Left ventricle myocardium inferior (tissue), 1 donor: ENCODE measurements at regions not wholly inside any gene's neighbourhood (a gene's known extent, or its start where the extent isn't known, plus 50 kb on each side); places are given as distances from the start of the nearest gene placed in this dataset.

Source experiments
- DNase-seq: peaks from one replicate; pipeline ENCODE4 v3.0.0-alpha.2; 2020
- H3K27ac ChIP-seq: fragments of 200-600 bp; replicated peaks from 2 replicates; pipeline ENCODE4 v1.8.0; 2021
- H3K27me3 ChIP-seq: fragments of 200-600 bp; 2 replicates; pipeline ENCODE4 v1.8.0; 2021; ENCODE audit warnings: low read depth
- H3K36me3 ChIP-seq: fragments of 200-600 bp; 2 replicates; pipeline ENCODE4 v1.8.0; 2021
- H3K4me1 ChIP-seq: fragments of 200-600 bp; 2 replicates; pipeline ENCODE4 v1.8.0; 2021
- H3K4me3 ChIP-seq: fragments of 200-600 bp; 2 replicates; pipeline ENCODE4 v1.8.0; 2021; ENCODE audit warnings: mild to moderate bottlenecking, moderate library complexity
- H3K9me3 ChIP-seq: fragments of 200-600 bp; replicated peaks from 2 replicates; pipeline ENCODE4 v1.8.0; 2021
- intact Hi-C: fragments of 100-400 bp; cut with micrococcal nuclease; formaldehyde crosslinking; loops from one replicate; pipeline ENCODE4 v1.11.0; 2022
- TF ChIP-seq, protein P1 (sequence below): fragments of 200-600 bp; IDR thresholded peaks from 2 replicates; pipeline ENCODE4 v1.8.0; 2021; ENCODE audit warnings: antibody characterized with exemption, mild to moderate bottlenecking, borderline replicate concordance
- donor health status: DM: no; HTN: yes; CAD: no; lungs with severe emphysema.

DNA sequence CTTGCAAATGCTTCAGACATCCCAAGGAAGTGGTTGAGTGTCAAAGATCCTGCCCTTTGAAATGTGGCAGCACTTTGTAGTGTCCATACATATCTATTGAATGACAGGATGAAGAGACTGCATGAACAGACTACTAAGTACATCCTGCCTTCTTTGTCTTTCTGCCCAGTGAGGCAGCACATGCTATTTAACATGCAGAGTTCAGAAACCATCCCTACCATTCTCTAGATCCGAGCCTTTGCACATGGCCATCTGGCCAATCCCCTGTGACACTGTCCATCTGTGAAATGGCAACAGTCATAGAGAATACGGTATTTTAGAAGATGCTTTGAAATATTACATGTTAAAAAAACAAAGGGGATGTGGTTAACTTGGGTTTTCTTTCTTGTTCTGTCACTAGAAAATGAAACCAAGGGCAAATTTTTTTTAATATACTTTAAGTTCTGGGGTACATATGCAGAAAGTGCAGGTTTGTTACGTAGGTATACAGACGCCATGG is 519.6 kb downstream of the NTRK3 start:
- H3K36me3 ChIP-seq, result no peaks in the 10 kb centered on the region
- peaks cover 4% of the 10 kb centered on the region for H3K27me3 ChIP-seq
- intact Hi-C loops, result no loop called here
- H3K27ac ChIP-seq, result no peak overlapping the region
- no peak for DNase-seq
- H3K4me1 ChIP-seq, result peaks cover 14% of the 10 kb centered on the region
- TF ChIP-seq, protein P1, sequence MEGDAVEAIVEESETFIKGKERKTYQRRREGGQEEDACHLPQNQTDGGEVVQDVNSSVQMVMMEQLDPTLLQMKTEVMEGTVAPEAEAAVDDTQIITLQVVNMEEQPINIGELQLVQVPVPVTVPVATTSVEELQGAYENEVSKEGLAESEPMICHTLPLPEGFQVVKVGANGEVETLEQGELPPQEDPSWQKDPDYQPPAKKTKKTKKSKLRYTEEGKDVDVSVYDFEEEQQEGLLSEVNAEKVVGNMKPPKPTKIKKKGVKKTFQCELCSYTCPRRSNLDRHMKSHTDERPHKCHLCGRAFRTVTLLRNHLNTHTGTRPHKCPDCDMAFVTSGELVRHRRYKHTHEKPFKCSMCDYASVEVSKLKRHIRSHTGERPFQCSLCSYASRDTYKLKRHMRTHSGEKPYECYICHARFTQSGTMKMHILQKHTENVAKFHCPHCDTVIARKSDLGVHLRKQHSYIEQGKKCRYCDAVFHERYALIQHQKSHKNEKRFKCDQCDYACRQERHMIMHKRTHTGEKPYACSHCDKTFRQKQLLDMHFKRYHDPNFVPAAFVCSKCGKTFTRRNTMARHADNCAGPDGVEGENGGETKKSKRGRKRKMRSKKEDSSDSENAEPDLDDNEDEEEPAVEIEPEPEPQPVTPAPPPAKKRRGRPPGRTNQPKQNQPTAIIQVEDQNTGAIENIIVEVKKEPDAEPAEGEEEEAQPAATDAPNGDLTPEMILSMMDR, result no peak
- no peak overlapping the region for H3K4me3 ChIP-seq
- H3K9me3 ChIP-seq, result no peaks in the 10 kb centered on the region

DNA sequence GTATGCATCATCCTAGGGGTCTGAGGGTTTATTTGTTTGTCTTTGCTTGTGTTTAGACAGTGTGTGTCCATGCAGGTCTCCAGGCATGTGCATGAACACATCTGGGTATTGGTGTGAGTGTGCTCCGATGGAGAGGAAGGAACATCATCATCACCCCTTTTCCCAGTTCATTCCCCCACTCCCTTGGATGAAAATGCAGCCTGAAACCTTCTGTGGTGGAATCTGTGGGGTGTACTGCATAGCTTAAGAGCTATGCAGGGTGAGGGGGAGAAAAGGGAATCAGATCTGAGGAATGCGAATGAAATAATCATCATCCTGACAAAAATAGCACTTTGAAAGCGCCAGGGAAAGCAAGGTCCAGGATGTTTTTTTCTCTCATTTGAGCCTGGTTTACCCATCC is 520.1 kb downstream of the NTRK3 start:
- intact Hi-C loops, result no loop called here
- Histone ChIP-seq H3K27me3 (peaks cover 1% of the 10 kb centered on the region), H3K4me1 (peaks cover 20% of the 10 kb centered on the region)

DNA sequence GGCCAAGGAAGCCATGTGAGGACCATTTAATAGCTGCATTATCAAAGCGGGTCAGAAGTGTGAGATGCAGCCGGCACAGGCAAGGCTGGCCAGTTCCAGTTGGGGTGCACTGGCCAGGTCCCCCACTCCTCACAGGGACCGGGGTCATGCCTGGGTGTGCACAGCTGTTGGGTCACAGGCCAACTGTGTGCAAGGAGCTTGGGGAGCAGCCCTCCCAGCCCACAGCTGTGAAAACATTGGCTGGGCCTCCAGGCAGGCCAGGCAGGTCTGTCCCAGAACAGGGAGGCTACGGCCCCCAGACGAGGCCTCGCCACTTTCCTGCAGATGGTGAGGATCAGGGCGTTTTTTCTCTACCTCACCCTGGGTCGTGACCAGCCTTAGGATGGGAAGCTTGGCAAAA is 521.0 kb downstream of the NTRK3 start:
- Histone ChIP-seq H3K27ac (no peak overlapping the region), H3K4me3 (no peak overlapping the region), H3K36me3 (no peaks in the 10 kb centered on the region), H3K9me3 (no peaks in the 10 kb centered on the region), H3K27me3 (no peaks in the 10 kb centered on the region), H3K4me1 (peaks cover 22% of the 10 kb centered on the region)
- TF ChIP-seq, protein P1, result no peak
- no peak for DNase-seq
- intact Hi-C loops, result no loop called here

More for the DNA sequence above, 520.1 kb downstream of the NTRK3 start:
- Histone ChIP-seq H3K27ac (no peak overlapping the region), H3K36me3 (no peaks in the 10 kb centered on the region), H3K9me3 (no peaks in the 10 kb centered on the region), H3K4me3 (no peak overlapping the region)
- TF ChIP-seq, protein P1, result no peak
- DNase-seq, result no peak

DNA sequence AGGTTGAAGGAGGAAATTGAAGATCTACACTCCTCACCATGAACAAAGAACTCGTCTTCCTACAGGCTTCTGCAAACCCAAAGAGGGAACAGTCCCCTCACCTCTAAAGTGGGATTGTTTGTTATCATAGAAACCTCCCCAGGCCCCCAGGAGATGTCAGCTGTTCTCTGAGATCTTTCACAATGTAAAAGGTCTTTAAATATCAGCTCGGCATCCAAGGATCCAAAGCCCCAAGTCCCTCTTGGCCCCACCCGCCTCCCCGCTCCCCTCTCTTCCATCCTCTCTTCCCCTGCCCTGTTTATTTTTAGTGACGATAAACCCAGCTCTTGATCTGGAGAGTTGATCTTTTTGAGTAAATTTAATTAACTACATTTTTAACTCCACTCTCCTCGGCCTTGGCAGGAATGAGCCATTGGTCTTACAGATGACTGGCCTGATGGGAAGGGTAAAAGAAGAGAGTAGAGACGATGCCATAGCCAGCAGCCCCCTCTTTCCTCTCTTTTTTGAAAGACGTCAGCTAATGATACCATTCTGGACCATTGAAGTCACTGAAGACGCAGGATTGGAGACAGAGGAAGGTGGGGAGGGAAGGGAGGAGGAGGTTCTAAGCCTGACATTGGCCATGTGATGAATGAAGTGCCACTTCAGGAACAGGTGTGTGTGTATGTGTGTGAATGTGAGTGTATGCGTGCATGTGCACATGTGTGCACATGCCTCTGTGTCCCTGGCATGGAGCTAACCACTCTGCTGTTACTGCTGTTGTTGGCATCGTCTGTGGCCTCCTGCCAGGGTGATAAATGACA is 521.8 kb downstream of the NTRK3 start:
- no peak for DNase-seq
- Histone ChIP-seq H3K4me1 (peaks cover 28% of the 10 kb centered on the region), H3K27ac (no peak overlapping the region), H3K27me3 (no peaks in the 10 kb centered on the region), H3K9me3 (no peaks in the 10 kb centered on the region), H3K4me3 (no peak overlapping the region), H3K36me3 (no peaks in the 10 kb centered on the region)
- TF ChIP-seq, protein P1, result no peak
- intact Hi-C loops, result no loop called here

DNA sequence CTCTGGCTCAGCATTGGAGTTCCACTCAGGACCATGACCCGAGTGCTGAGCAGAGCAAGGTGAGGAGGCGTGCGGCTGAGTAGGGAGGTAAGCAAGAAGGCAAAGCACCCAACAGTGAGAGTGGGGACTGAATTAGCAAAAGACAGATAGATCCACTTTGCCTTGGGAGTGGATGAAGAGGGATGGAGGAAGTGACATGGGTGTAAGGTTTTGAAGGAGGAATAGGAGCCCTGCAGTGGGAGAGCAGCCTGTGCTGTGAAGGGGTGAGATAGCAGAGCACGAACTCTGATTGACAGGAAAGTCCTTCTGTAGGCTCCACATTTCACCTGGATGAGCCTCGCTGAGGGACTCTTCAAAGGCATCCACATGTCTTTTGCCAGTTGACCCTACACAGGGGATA is 522.6 kb downstream of the NTRK3 start:
- TF ChIP-seq, protein P1, result no peak
- Histone ChIP-seq H3K9me3 (no peaks in the 10 kb centered on the region), H3K27ac (no peak overlapping the region), H3K27me3 (no peaks in the 10 kb centered on the region), H3K4me3 (no peak overlapping the region), H3K36me3 (no peaks in the 10 kb centered on the region), H3K4me1 (peaks cover 28% of the 10 kb centered on the region)
- no peak for DNase-seq
- intact Hi-C loops, result no loop called here
